ENCODE measurements at regions not wholly inside any gene's neighbourhood (a gene's known extent, or its start where the extent isn't known, plus 50 kb on each side); places are given as distances from the start of the nearest gene placed in this dataset.

- CTCF ChIA-PET, result no interaction called here
- no peak for TF ChIP-seq ZNF302 (tag by site-specific recombination; IDR thresholded peaks at IDR 0.05; ENCODE audit: low read depth)
- TF ChIP-seq ZBTB48 (tag by site-specific recombination; IDR thresholded peaks at IDR 0.05), result no peak
- TF ChIP-seq ZNF202 (tag by site-specific recombination; IDR thresholded peaks at IDR 0.05; ENCODE audit: borderline replicate concordance), result no peak
- TF ChIP-seq ZNF223 (tag by site-specific recombination; IDR thresholded peaks at IDR 0.05), result no peak
- no peak for TF ChIP-seq PATZ1 (tag by site-specific recombination; IDR thresholded peaks at IDR 0.05)
- TF ChIP-seq ZNF488 (tag by site-specific recombination; IDR thresholded peaks at IDR 0.05), result no peak
- TF ChIP-seq ZNF114 (tag by site-specific recombination; IDR thresholded peaks at IDR 0.05), result no peak
- no peak for TF ChIP-seq ZBTB11 (tag by site-specific recombination; conservative IDR thresholded peaks at IDR 0.05; ENCODE audit: low read depth)
- no peaks in the 10 kb centered on the region for H3K36me3 ChIP-seq (ENCODE audit: control insufficient read depth in 2 of 2, insufficient read depth in 1 of 2, low read length in 2 of 2)
- POLR2A ChIA-PET, result no interaction called here
- H3K9me3 ChIP-seq (ENCODE audit: control insufficient read depth, insufficient read depth, low read depth, low read length), result no peaks in the 10 kb centered on the region
- no peak overlapping the region for H3K4me3 ChIP-seq (ENCODE audit: low read depth, low read length)
- no peak overlapping the region for H3K27ac ChIP-seq (ENCODE audit: extremely low read depth, low read depth, low read length)
- H3K4me1 ChIP-seq (ENCODE audit: control insufficient read depth, insufficient read depth, low read length), result no peaks in the 10 kb centered on the region
Observed at GRCh38 chr5:9905661-9906060, 275.5 kb upstream of the TAS2R1 start.

GRCh38 chr5:9903801-9904200 lies 273.6 kb upstream of the TAS2R1 start:
- Histone ChIP-seq H3K36me3 (ENCODE audit: control insufficient read depth in 2 of 2, insufficient read depth in 1 of 2, low read length in 2 of 2) (no peaks in the 10 kb centered on the region), H3K4me3 (ENCODE audit: low read depth, low read length) (no peak overlapping the region), H3K27ac (ENCODE audit: extremely low read depth, low read depth, low read length) (no peak overlapping the region), H3K9me3 (ENCODE audit: control insufficient read depth, insufficient read depth, low read depth, low read length) (no peaks in the 10 kb centered on the region), H3K4me1 (ENCODE audit: control insufficient read depth, insufficient read depth, low read length) (no peaks in the 10 kb centered on the region)
- ChIA-PET CTCF (interaction anchor here (0.6 to 1.3 kb wide), 2 partner anchors 127 to 1204 kb away, joined by 3 to 4 read pairs; no protein-coding TSS in a partner anchor), POLR2A (no interaction called here)
- no peak for TF ChIP-seq ZNF843 (tag by site-specific recombination; IDR thresholded peaks at IDR 0.05)
- TF ChIP-seq ZBTB48 (tag by site-specific recombination; IDR thresholded peaks at IDR 0.05), result no peak
- TF ChIP-seq PRDM1 (tag by site-specific recombination; IDR thresholded peaks at IDR 0.05), result no peak
- TF ChIP-seq ZNF19 (tag by site-specific recombination; IDR thresholded peaks at IDR 0.05; ENCODE audit: low read depth), result no peak
- TF ChIP-seq ZNF580 (tag by site-specific recombination; IDR thresholded peaks at IDR 0.05), result no peak
- no peak for TF ChIP-seq ZFP3 (tag by site-specific recombination; IDR thresholded peaks at IDR 0.05; ENCODE audit: low read depth)
- no peak for TF ChIP-seq KLF17 (tag by site-specific recombination; IDR thresholded peaks at IDR 0.05)
- no peak for TF ChIP-seq KLF16 (tag by site-specific recombination; IDR thresholded peaks at IDR 0.05)
- no peak for TF ChIP-seq ZNF426 (tag by site-specific recombination; IDR thresholded peaks at IDR 0.05)
- TF ChIP-seq ZNF132 (tag by site-specific recombination; IDR thresholded peaks at IDR 0.05; ENCODE audit: borderline replicate concordance), result no peak
- TF ChIP-seq ZNF148 (tag by site-specific recombination; IDR thresholded peaks at IDR 0.05; ENCODE audit: borderline replicate concordance), result no peak
- no peak for TF ChIP-seq ZNF202 (tag by site-specific recombination; IDR thresholded peaks at IDR 0.05; ENCODE audit: borderline replicate concordance)
- no peak for TF ChIP-seq ZNF16 (tag by site-specific recombination; IDR thresholded peaks at IDR 0.05; ENCODE audit: low read depth)
- TF ChIP-seq ZNF549 (tag by site-specific recombination; IDR thresholded peaks at IDR 0.05), result no peak
- no peak for TF ChIP-seq GLIS2 (tag by site-specific recombination; IDR thresholded peaks at IDR 0.05)
- TF ChIP-seq ZBTB10 (tag by site-specific recombination; IDR thresholded peaks at IDR 0.05), result no peak

All from HEK293 (cell line).